ENCODE measurements at regions not wholly inside any gene's neighbourhood (a gene's known extent, or its start where the extent isn't known, plus 50 kb on each side); places are given as distances from the start of the nearest gene placed in this dataset.

- Histone ChIP-seq H3K27ac (no peak overlapping the region), H4K20me1 (ENCODE audit: insufficient read depth) (no peaks in the 10 kb centered on the region), H3K79me2 (ENCODE audit: insufficient read depth, low read depth) (no peaks in the 10 kb centered on the region), H3K4me2 (no peak overlapping the region), H3K4me1 (ENCODE audit: low read depth, poor library complexity, severe bottlenecking) (no peaks in the 10 kb centered on the region), H3K27me3 (ENCODE audit: insufficient read depth, low read depth) (no peaks in the 10 kb centered on the region), H2AFZ (ENCODE audit: low read depth) (no peak overlapping the region), H3K36me3 (ENCODE audit: insufficient read depth) (no peaks in the 10 kb centered on the region), H3K4me3 (IDR thresholded peaks at IDR 0.05; ENCODE audit: insufficient read depth, low read depth, low read length) (no peak overlapping the region), H3K9ac (no peak overlapping the region)
- TF ChIP-seq, protein P1, sequence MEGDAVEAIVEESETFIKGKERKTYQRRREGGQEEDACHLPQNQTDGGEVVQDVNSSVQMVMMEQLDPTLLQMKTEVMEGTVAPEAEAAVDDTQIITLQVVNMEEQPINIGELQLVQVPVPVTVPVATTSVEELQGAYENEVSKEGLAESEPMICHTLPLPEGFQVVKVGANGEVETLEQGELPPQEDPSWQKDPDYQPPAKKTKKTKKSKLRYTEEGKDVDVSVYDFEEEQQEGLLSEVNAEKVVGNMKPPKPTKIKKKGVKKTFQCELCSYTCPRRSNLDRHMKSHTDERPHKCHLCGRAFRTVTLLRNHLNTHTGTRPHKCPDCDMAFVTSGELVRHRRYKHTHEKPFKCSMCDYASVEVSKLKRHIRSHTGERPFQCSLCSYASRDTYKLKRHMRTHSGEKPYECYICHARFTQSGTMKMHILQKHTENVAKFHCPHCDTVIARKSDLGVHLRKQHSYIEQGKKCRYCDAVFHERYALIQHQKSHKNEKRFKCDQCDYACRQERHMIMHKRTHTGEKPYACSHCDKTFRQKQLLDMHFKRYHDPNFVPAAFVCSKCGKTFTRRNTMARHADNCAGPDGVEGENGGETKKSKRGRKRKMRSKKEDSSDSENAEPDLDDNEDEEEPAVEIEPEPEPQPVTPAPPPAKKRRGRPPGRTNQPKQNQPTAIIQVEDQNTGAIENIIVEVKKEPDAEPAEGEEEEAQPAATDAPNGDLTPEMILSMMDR (conservative IDR thresholded peaks at IDR 0.05; ENCODE audit: low read depth, low read length), result no peak
Measured at GRCh38 chr11:32012049-32012448, 78.8 kb upstream of the RCN1 start.

GRCh38 chr11:32008880-32009551 lies 81.9 kb upstream of the RCN1 start:
- Histone ChIP-seq H3K36me3 (ENCODE audit: insufficient read depth) (no peaks in the 10 kb centered on the region), H3K79me2 (ENCODE audit: insufficient read depth, low read depth) (no peaks in the 10 kb centered on the region), H3K27me3 (ENCODE audit: insufficient read depth, low read depth) (no peaks in the 10 kb centered on the region), H3K4me1 (ENCODE audit: low read depth, poor library complexity, severe bottlenecking) (no peaks in the 10 kb centered on the region), H2AFZ (ENCODE audit: low read depth) (no peak overlapping the region), H3K4me3 (IDR thresholded peaks at IDR 0.05; ENCODE audit: insufficient read depth, low read depth, low read length) (no peak overlapping the region), H4K20me1 (ENCODE audit: insufficient read depth) (no peaks in the 10 kb centered on the region), H3K4me2 (no peak overlapping the region), H3K27ac (no peak overlapping the region), H3K9ac (no peak overlapping the region)
- TF ChIP-seq, protein P1 (conservative IDR thresholded peaks at IDR 0.05; ENCODE audit: low read depth, low read length), result no peak

GRCh38 chr11:32006799-32007388 lies 84.0 kb upstream of the RCN1 start:
- H3K4me2 ChIP-seq, result no peak overlapping the region
- TF ChIP-seq, protein P1 (conservative IDR thresholded peaks at IDR 0.05; ENCODE audit: low read depth, low read length), result peak; percentile 63
- H2AFZ ChIP-seq (ENCODE audit: low read depth), result peak overlapping the region; percentile 17; the same call in 1 of the 2 replicates

DNA sequence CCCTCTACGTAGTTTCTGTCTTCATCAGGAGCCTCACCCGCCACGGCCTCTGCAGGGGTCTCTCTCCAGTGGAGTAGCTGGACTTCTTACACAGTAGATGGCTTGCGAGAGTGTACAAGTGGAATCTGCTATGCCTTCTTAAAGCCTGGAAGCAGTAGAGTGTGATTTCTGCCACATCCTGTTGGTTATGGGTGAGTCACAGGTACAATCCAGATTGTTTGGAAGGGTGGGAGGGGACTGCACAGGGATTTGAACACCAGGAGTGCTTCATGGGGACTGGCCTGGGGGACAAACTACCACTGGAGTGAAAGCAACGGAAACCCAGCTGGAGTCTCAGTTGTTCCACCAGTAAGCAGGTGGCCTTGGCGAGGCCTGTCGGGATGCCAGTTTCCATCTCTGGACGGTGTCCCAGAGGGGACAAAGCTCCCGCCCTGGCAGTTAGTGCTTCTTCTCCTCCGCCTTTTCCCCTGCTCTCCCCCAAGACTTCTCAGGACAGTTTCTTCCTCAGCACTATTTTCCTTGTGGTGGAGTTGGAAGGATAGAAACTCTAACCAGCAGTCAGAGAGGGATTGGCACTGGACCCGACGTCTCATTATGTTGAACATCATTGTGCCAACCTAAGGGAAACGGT lies 85.0 kb upstream of the RCN1 start:
- Histone ChIP-seq H3K79me2 (ENCODE audit: insufficient read depth, low read depth) (no peaks in the 10 kb centered on the region), H3K36me3 (ENCODE audit: insufficient read depth) (no peaks in the 10 kb centered on the region), H3K4me2 (no peak overlapping the region), H3K27ac (no peak overlapping the region), H3K4me1 (ENCODE audit: low read depth, poor library complexity, severe bottlenecking) (no peaks in the 10 kb centered on the region), H3K4me3 (IDR thresholded peaks at IDR 0.05; ENCODE audit: insufficient read depth, low read depth, low read length) (no peak overlapping the region), H4K20me1 (ENCODE audit: insufficient read depth) (no peaks in the 10 kb centered on the region), H3K27me3 (ENCODE audit: insufficient read depth, low read depth) (no peaks in the 10 kb centered on the region), H2AFZ (ENCODE audit: low read depth) (no peak overlapping the region), H3K9ac (no peak overlapping the region)
- TF ChIP-seq, protein P1 (conservative IDR thresholded peaks at IDR 0.05; ENCODE audit: low read depth, low read length), result no peak

More at GRCh38 chr11:32006799-32007388, 84.0 kb upstream of the RCN1 start:
- Histone ChIP-seq H3K27ac (no peak overlapping the region), H4K20me1 (ENCODE audit: insufficient read depth) (no peaks in the 10 kb centered on the region), H3K79me2 (ENCODE audit: insufficient read depth, low read depth) (no peaks in the 10 kb centered on the region), H3K9ac (no peak overlapping the region), H3K4me1 (ENCODE audit: low read depth, poor library complexity, severe bottlenecking) (no peaks in the 10 kb centered on the region), H3K36me3 (ENCODE audit: insufficient read depth) (no peaks in the 10 kb centered on the region), H3K27me3 (ENCODE audit: insufficient read depth, low read depth) (no peaks in the 10 kb centered on the region), H3K4me3 (IDR thresholded peaks at IDR 0.05; ENCODE audit: insufficient read depth, low read depth, low read length) (no peak overlapping the region)

Data from KMS-11 (cell line).